ENCODE measurements at regions not wholly inside any gene's neighbourhood (a gene's known extent, or its start where the extent isn't known, plus 50 kb on each side); places are given as distances from the start of the nearest gene placed in this dataset.
"Not testable (repeated sequence)": the region's sequence is repeated elsewhere in the genome, so short reads cannot be mapped to it uniquely, and the experiment has no call there.

DNA sequence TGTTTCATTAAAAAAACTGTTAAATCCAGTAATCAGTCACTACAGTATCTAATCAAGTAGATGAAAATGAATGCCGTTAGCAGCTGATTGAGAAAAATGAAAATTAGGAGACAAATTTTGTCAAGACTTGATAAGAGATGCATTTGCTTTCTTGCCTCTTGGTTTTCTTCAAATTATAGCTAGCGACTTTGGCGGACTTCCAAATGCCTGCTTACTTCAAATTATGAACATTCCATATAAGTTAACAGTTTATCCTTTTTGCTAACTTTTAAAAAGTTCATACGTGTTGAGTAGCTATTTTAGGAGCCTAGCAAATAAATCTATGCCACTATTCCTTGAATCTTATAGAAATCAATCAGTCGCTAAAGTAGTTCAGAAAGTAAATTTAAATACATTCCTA is 58.8 kb downstream of the PPP4R3C start:
- DNase-seq: no peak

DNA sequence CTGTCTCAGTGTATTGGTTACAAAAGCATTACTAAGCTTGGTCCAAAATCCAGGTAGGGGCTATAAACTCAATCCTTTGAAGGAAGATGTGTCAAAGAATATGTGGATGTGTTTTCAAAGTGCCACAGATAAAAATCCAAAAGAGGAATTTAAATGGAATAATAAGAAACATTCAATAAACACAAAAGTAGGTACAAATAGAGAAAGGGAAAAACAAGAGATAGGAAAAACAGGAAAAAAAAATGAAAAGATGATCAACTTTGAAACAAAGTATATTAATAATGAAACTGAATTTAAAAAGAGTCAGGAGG is 64.0 kb downstream of the PPP4R3C start:
- DNase-seq: no peak

DNA sequence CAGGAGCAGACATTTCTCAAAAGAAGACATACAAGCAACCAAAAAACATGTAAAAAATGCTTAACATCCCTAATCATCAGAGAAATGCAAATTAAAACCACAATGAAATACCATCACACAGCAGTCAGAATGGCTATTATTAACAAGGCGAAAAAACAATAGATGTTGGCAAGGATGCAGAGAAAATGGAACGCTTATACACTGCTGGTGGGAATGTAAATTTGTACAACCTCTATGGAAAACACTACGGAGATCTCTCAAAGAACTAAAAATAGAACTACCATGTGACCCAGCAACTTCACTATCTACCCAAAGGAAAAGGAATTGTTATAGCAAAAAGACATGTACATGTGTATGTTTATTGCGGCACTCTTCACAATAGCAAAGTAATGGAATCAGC is 71.5 kb downstream of the PPP4R3C start:
- DNase-seq: no peak

DNA sequence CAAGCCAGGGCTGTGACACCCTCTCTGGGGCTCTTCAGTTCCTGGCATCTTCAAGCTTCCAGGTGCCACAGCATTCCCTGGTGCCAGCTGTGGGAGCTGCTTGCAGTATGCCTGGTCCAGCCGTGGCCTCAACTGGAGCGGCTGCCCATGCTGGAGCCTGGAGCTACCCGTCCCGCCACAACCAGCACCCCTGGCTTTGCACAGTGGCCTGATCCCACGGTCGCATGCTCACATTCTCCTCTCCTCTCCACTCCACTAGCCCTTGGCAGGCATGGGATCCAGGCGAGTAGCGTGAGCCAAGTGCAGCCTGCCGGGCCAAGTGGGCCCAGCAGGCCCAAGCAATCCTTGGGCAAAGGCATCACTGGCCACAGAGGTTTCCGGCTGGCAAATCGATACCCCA is 81.7 kb downstream of the PPP4R3C start:
- DNase-seq: no peak

DNA sequence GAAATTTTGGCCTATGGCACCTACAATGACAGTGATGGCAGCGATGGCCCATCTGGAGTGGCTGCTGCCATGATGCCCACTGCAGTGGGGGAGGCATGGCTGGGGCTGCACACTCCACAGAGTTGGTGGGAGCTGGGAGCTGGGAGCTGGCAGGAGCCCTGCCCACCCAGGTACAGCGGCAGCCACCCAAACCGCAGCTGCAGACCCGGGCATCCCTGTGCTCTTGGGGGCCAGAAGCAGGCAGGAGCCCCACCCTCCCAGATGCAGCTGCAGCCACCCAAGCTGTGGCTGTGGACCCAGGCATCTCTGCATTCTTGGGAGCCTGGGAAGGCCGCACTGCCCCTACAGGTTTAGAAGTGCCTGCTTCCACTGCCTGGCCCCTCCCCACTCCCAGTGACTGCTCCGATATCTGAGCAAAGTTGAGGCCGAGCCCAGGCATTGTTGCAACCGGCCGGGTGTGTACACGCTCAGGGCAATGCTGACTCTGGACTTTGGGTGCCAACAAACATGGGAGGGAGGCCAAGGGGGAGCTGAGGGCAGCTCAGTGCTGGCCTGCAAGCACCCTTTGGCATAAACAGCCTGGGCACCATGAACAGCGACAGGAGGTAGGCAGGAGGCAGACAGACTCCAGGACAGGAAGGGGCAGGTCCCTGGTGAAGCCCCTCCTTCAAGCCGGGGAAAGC is 82.8 kb downstream of the PPP4R3C start:
- DNase-seq: no peak

DNA sequence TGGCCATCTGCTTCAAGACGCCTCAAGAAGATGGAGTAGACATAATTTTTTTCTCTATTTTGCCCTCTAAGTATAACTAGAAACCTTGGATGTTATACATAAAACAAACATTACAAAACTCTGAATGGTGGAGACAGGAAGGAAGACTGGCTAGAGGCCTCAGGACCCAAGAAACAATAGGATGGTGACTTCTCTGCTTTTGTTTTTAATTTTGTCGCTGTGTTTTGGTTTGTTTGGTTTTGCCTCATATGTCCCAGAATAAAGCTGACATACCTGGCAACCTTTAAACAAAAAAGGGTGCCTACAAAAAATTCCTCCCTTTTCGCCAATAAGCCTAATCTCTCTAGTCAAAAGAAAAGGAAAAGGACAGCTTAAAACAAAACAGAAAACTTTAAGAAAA is 109.1 kb downstream of the PPP4R3C start:
- DNase-seq: no peak

DNA sequence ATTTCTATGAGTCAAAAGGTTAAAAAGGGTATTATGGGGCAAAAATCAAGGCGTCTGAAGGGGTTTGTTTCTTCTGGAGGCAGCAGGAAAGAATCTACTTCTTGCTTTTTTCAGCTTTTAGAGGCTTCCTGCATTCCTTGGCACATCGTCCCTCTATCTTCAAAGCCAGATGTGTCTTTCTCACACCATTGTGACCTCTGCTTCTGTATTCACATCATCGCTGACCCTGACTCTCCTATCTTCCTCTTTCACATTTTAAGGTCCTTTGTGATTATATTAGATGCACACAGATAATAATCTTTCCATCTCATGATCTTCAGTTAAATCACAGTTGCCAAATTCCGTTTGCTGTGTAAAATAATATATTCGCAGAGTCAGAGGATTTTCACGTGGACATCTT is 112.7 kb downstream of the PPP4R3C start:
- DNase-seq: no peak

DNA sequence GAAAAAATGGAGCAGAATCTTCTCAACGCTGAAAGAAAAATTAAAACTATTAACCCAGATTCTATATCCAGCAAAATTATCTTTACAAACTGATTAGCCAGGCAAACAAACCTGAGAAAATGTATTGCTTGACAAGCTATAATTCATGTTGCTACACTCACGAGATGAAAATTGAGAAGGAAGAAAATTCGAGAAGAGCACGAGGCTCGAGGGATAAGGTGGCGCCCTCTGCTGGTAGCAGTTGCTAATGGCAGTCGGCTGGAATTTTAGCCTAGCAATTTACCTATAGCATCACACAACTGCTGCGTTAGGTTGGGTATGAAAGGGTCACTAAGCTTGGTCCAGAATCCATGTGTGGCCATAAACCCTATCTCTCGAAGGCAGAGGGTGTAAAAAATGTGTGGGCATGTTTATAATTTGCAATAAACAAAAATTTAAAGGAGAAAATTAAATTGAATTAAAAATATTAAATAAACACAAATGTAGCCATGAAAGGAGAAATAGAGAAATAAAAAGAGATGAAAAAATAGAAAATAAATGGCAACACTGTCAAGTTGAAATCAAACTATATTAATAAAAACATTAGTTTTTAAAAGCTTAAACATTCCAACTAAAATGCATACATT is 126.6 kb downstream of the PPP4R3C start:
- DNase-seq: peak in 15 of 56 donors; percentile 0 to 16 (median 0)

DNA sequence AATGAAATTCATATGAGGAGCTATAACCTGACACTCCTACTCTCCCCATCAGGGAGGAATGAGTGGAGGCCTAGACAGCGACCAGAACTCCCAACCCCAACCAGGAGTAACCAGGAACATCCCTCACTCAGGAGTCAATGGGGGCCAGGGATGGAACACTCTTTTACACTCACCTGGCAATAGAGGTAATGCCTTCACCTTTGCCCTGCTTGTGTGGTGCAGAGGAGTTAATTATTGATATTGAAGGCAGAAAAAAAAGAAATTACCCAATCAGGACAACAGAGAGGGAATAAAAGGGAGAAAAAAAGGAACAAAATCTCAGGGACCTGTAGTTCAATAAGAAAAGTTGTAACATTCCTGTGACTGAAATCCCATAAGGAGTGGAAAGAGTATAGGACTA is 141.5 kb downstream of the PPP4R3C start:
- no peak for DNase-seq

DNA sequence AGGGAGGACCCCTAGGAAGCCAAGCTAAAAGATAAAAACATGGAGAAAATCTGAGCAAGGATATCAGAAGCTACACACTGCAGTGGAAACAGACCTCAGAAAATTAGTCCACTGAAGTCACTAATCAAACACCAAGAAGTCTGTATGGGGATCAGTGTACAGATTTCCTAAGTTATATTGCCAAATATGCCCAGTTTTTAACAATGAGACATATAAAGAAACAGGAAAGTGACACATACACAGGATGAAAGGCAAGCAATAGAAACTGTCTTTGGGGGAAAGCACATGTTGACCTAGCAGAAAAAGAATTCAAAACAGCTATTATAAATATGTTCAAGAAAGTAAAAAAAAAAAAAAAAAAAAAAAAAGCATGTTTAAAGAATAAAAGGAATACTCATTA is 153.7 kb downstream of the PPP4R3C start:
- no peak for DNase-seq

DNA sequence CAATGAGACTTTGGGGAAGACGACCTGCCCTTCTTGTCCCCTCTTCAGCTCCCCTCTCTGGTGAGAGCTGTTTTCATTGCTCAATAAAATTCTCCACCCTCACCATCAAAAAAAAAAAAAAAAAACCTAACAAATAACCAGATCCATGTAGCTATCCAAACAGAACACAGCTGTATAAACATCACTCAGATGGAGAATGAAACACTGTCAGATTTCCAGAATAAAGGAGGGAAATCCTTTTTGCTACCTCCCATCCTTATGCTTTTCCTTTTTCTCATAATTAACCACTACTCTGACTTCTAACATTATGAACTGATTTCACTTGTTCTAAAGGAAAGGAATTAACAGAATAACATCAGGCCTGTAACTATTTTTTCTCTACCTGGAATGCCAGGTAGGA is 155.6 kb downstream of the PPP4R3C start:
- DNase-seq: no peak

DNA sequence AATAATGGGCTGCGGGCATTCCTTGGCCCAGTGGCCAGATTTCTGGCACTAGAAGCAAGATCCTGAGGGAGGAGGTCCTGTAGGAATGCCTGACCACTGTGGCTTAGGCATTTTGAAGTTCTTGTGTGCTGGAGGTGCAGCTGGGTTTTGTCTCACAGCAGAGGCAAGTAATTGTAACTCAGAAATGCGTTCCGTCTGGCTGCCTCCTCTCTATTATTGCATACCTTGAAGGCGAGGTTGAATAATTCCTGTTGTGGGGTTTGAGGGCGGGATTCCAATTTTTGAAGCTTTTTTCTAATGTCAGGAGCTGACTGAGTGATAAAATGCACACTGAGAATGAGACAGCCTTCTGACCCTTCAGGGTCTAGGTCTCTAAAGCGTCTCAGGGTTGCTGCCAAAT is 170.6 kb downstream of the PPP4R3C start:
- not testable (repeated sequence) for DNase-seq

DNA sequence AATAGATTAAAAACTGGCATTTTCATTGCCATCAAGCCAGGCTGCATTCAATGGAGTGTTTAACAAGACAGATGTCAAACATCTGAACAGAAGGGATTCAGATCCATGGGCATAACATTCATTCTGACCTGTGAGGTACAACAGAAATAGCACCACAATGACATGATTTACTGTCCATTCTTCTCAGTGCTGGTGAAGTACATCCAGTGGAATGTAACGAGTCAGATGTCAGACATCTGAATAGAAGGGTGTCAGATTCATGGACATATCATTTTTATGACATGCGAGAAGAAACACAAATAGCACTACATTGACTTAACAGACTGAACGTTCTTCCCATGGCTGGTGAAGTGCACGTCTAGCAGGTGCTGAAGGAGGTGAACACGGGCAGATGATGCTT is 186.4 kb downstream of the PPP4R3C start:
- DNase-seq: no peak

DNA sequence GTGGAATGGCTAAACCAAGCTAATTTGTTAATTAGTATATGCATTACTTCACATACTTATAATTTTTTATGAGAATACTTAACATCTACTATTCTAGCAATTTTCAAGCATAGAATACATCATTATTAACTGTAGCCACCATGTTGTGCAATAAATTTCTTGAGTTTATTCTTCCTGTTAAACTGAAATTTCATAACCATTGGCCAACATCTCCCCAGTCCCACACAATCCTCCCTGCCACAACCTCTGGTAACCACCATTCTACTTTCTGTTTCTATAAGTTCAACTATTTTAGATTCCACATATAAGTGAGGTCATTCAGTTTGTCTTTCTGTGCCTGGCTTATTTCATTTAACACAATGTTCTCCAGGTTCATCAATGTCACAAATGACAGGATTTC is 208.5 kb downstream of the PPP4R3C start:
- DNase-seq: no peak

DNA sequence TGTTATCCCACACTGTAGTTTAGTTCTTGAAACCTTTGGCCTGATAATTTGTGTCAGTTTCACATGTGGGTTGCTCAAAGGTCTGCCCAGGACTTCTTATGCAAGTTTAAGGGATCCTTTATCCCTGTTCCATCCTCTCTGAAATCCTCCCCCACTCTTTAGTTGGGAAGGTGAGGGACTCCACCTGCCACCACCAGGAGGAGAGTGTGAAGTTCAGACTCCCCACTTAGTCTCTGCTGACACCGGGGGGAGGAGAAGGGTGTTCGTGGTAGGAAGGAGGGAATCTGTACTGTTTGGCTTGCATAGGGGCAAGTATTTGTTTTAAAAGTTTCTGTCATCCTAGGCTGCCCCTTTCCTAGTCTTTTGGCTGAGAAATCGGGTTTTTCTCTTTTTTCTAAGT is 211.8 kb downstream of the PPP4R3C start:
- DNase-seq: no peak

DNA sequence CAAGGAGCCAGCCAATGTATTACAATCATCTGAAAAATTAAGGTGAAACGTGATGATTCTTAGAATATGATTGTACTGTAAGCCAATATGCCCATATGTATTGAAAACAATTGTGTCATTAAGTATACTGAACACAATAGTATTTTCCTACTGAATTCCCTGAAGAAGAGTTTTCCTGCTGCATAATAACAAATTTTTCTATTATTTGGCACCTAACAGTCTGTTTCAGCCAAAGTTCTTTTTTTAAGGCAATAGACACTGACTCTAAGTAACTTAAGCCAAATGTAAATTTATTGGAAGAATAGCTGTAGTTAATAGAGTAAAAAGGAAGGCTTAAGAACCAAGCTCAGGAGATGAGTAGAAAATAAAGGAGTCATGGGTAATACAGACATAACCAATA is 220.6 kb downstream of the PPP4R3C start:
- no peak for DNase-seq

DNA sequence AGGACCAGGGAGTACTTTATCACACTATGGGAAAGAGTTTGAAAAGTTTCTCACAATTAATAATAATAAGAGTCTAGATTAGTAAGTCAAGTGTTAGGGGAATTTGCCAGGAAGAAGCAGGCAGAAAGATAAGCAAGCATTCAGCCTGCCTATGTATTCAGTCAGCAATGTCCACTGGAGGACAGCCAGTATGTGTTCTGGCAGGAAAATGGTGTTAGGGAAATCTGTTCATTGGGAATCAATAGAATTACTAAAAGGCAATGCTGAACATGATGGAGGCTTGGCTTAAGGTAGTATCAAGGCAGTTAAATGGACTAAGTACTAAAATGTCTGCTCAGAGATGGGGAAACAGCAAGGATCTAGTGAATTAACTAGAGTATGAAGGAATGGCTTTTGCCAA is 221.2 kb downstream of the PPP4R3C start:
- DNase-seq: no peak

DNA sequence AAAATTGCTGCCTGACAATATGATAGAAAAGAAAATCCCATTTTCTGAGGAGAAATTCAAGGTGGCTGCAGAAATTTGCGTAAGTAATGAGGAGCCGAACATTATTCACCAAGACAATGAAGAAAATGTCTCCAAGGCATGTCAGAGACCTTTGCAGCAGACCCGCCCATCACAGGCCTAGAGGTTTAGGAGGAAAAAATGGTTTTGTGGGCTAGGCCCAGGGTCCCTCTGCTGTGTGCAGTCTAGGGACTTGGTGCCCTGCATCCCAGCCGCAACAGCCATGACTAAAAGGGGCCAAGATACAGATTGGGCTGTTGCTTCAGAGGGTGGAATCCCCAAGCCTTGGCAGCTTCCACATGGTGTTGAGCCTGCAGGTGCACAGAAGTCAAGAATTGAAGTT is 223.1 kb downstream of the PPP4R3C start:
- not testable (repeated sequence) for DNase-seq

DNA sequence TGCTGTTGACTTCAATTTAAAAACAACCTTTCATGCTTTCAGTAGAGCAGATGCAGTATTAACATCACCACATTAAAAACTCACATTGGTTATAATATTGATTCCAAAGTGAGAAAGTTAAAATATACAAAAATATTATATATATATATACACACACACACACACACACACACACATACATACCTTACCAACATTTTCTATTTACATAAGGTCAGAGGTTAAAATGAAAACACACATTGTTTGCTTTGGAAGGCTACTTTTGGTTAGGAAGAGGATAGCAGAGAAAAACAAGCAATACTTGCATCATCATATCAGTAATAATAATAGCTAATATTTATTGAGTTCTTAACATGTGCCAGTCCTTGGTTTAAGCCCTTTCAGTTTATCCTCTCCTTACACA is 226.5 kb downstream of the PPP4R3C start:
- no peak for DNase-seq

DNA sequence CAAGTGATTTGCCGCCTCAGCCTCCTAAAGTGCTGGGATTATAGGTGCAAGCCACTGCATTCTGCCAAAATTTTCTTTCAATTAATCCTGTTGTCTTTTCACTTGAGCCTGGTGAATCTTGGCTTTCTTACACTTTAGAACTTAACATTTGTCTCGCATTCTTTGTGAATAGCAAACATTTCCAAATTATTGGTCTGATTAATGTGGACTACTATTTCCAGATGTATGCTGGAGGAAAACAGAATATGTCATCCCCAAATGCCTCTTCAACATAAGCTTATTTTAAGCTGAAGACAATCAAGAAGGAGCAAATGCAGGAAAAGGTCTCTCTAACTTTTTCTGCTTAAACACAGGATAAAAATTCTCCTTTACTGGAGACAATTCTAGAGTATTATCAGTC is 233.4 kb downstream of the PPP4R3C start:
- no peak for DNase-seq

DNA sequence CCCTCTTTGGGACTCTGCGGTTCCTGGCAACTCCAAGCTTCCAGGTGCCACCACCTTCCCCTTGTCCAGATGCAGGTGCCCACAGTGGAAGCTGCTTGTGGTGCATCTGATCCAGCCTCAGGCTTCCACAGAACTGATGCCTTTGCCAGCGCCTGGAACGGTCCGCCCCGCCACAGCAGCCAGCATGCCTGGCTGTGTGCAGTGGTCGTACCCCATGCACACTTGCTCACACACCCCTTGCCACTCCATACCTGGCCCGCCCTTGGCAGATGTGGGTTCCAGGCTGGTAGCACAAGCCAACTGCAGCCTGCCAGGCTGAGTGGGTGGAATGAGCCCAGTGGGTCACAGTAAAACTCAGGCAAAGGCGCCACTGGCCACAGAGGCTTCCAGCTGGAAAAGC is 240.5 kb downstream of the PPP4R3C start:
- DNase-seq: no peak

DNA sequence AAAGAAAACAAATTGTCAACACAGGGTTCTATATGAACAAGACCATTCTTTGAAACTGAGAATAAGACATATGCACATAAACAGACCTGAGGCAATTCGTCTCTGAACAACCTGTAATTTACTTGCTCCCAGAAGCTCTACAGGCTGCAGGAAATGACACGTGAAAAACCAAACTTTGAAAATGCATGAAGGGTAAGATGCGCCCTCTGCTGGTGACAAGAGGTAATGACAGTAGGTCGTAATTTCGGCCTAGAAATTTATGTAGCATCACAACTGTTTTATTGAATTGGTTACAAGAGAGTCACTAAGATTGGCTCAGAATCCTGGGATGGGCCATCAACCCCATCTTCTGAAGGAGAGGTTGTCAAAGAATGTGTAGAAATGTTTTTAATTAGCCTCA is 276.5 kb downstream of the PPP4R3C start:
- peak in 2 of 56 donors; percentile 0 to 1 for DNase-seq

DNA sequence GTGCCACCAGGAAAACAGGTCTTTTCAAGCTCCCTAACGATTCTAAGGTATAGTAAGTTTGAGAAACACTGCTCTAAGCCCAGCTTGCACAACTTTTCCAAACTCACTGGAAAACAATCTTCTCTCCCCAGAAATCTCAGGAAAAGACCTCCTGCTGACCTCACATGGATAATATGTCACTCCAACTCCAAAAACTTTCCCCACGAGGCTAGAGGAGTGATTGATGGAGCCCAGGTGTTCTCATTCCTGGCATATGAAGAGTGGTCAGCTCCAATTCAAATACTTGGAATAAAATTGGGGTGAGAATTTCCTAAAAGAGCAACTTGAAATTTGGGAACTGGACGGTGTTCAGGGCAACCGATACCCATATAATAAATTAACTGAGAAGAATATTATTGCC is 299.9 kb downstream of the PPP4R3C start:
- no peak for DNase-seq

DNA sequence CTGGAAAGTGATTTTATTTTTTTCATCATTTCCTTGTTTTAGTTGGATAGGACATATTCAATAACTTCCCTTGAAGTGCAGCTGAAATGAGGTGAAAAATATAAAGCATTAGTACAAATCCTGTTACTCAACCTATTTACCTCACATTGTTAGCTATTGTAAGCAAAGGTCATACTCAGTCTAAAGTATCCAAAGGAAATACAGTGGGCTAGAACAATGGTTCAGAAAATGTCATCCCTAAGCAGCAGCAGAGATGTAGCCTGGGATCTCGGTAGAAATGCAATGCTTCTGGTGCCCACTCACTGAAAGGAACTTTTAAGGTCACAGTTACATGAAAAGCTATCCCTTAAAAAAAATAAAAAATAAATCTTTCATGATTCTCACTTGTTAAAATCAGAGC is 300.6 kb downstream of the PPP4R3C start:
- no peak for DNase-seq
